Astrocyte of the cerebellum (primary cell): ENCODE measurements at regions not wholly inside any gene's neighbourhood (a gene's known extent, or its start where the extent isn't known, plus 50 kb on each side); places are given as distances from the start of the nearest gene placed in this dataset.

ENCODE experiments used
- DNase-seq: peaks from one replicate; pipeline ENCODE4 v3.0.0-alpha.2; 2011; ENCODE audit warnings: low read depth
- H3K4me3 ChIP-seq: 2 replicates; pipeline ENCODE4 v1.5.1; 2011; ENCODE audit warnings: mild to moderate bottlenecking, low read depth, low read length, moderate library complexity
- in situ Hi-C: cut with HindIII; loops from 2 replicates; pipeline ENCODE4 v1.10.0; 2017; ENCODE audit warnings: low sequenced_read_pairs
- TF ChIP-seq, protein P1 (sequence below): IDR thresholded peaks from 2 replicates; pipeline ENCODE4 v1.5.1; 2012; ENCODE audit warnings: low read length, low read depth, moderate library complexity, mild to moderate bottlenecking; ENCODE audit errors: missing control alignments

GRCh38 chr10:120019568-120019967, 127.0 kb downstream of the SEC23IP start:
- no peak overlapping the region for H3K4me3 ChIP-seq
- no peak for DNase-seq
- in situ Hi-C loops, result no loop called here
- TF ChIP-seq, protein P1, sequence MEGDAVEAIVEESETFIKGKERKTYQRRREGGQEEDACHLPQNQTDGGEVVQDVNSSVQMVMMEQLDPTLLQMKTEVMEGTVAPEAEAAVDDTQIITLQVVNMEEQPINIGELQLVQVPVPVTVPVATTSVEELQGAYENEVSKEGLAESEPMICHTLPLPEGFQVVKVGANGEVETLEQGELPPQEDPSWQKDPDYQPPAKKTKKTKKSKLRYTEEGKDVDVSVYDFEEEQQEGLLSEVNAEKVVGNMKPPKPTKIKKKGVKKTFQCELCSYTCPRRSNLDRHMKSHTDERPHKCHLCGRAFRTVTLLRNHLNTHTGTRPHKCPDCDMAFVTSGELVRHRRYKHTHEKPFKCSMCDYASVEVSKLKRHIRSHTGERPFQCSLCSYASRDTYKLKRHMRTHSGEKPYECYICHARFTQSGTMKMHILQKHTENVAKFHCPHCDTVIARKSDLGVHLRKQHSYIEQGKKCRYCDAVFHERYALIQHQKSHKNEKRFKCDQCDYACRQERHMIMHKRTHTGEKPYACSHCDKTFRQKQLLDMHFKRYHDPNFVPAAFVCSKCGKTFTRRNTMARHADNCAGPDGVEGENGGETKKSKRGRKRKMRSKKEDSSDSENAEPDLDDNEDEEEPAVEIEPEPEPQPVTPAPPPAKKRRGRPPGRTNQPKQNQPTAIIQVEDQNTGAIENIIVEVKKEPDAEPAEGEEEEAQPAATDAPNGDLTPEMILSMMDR, result no peak

GRCh38 chr10:120022357-120022756, 129.8 kb downstream of the SEC23IP start:
- in situ Hi-C loops, result no loop called here

DNA sequence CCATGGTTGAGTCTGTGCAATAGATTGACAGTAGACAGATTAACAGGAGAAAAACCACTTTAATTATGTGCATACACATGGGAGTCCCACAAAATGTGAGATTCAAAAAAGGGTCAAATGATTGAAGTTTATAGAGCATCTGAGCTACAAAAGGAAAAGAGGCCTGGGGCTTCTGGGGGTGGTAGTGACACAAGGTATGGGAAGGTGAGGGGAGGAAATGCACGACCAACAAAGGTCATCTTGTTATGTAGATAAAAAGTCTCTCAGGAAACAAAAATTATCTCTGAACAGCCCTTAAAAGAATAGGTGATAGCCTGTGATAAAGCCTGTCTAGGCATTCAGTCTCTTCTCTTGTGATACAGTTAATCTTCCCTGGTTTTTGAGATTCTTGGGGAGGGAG, 141.7 kb downstream of the SEC23IP start:
- DNase-seq, result no peak
- H3K4me3 ChIP-seq, result no peak overlapping the region
- in situ Hi-C loops, result no loop called here
- TF ChIP-seq, protein P1, result no peak

More at GRCh38 chr10:120022357-120022756, 129.8 kb downstream of the SEC23IP start:
- TF ChIP-seq, protein P1, result no peak
- no peak for DNase-seq
- no peak overlapping the region for H3K4me3 ChIP-seq

DNA sequence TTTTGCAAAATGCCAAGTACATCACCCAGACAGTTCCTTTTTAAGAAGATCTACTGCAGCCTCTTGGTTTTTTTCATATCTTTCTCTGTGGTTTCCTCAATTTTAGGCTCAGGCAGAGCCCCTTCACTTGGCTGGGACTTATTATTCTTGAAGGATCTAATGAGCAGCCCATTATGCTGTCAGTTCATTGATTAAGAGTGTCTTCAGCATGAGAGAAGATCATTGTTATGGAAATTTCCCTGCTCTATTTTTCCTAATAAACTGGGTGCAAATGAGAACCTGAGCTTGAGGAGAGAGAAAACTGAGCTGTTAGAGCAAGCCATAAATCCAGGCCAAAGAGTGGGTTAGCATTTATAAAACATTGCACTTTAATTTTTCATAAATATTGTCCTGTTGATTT, 146.5 kb downstream of the SEC23IP start:
- H3K4me3 ChIP-seq, result no peak overlapping the region
- no peak for DNase-seq
- TF ChIP-seq, protein P1, result no peak
- in situ Hi-C loops, result no loop called here

DNA sequence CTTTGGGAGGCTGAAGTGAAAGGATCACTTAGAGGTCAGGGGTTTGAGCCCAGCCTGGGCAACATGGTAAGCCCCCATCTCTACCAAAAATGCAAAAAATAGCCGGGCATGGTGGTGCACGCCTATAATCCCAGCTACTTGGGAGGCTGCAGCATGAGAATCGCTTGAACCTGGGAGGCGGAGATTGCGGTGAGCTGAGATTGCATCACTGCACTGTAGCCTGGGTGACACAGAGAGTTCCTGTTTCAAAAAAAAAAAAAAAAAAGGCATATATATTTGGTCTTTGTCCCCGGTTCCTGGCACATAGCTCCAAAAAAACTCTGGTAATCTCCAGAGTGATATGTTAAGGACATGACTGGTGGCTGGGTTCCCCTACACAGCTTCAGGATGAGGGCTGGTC, 147.3 kb downstream of the SEC23IP start:
- no peak overlapping the region for H3K4me3 ChIP-seq
- DNase-seq, result no peak
- TF ChIP-seq, protein P1, result no peak
- in situ Hi-C loops, result no loop called here

DNA sequence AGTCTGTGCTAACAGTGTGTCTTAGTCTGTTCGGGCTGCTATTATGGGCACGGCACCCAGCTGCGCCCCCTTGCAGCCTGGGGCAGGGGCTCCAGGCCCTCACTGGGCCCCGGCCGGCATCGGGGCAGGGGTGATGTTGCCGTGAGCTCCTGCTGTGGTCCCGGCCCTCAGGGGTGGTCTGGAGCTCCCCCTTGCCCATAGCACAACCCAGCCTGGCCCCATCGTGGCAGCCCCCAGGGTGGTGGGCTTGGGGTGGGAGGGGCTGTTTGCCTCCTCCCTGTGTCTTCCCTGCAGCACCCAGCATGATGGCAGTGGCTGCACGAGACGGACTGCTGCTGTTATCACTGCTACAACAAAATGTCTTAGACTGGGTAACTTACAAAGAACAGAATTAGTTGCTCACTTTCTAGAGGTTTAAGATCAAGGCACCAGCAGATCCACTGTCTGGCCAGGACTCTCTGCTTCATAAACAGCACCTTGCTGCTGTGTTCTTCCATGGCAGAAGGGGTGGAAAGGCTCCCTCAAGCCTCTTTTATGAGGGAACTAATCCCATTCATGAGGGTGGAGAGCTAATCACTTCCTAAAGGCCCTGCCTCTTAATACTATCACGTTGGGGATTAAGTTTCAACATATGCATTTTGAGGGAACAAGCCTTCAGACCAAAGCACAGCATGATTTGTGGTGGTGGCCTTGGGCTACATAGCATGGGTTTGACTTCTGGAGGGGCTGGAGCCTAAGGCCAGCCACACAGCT, 149.5 kb downstream of the SEC23IP start:
- no peak for DNase-seq
- TF ChIP-seq, protein P1, result no peak
- H3K4me3 ChIP-seq, result no peak overlapping the region
- in situ Hi-C loops, result no loop called here
